ENCODE measurements at regions not wholly inside any gene's neighbourhood (a gene's known extent, or its start where the extent isn't known, plus 50 kb on each side); places are given as distances from the start of the nearest gene placed in this dataset.

DNA sequence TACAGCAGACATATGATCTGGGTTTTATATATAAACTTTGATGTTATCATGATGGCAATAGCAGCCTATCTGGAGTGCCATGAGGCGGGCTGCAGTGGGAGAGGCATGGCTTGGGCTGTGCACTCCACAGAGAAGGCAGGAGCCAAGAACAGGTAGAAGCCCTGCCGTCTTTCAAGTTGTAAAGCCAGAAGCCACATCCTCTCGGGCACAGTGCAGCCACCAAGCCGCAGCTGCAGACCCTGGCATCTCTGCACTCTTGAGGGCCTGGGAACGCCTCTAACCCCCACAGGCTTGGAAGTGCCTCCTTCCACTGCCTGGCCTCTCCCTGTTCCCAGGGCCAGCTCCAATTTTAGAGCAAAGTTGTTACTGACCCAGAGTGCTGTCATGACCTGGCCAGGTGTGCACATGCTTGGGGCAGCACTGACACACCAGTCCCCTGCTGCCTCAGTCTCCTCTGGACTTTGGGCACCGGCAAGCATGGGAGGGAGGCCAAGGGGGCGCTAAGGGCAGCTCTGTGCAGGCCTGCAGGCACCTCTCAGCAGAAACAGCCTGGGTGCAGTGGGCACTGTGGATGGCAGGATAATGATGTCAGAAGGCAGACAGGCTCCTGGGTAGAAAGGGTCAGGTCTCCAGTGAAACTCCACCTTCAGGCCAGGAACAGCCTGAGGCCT, 1619.8 kb upstream of the PRMT6 start:
- Histone ChIP-seq H3K27ac (replicated peaks; ENCODE audit: low read length) (no peak overlapping the region), H2BK120ac (ENCODE audit: low read depth, low read length) (no peak overlapping the region), H2BK15ac (ENCODE audit: low read length) (no peak overlapping the region), H3K4me1 (ENCODE audit: control insufficient read depth in 2 of 2, insufficient read depth in 1 of 2, low read depth in 1 of 2, low read length in 2 of 2) (peaks cover 0 to 2% of the 10 kb centered on the region in 2 donors), H3K4ac (ENCODE audit: low read length) (no peak overlapping the region), H3K23ac (ENCODE audit: low read depth, low read length, poor library complexity) (peak overlapping the region; percentile 20), H3K9me3 (replicated peaks in 1 of 2; ENCODE audit: control insufficient read depth in 2 of 2, insufficient read depth in 1 of 2, low read depth in 1 of 2, low read length in 2 of 2) (peaks cover 0 to 5% of the 10 kb centered on the region in 2 donors), H4K8ac (ENCODE audit: low read depth, low read length) (no peak overlapping the region), H3K4me3 (ENCODE audit: low read length in 2 of 2) (peak overlapping the region in 1 of 2 donors; percentile 18), H3K18ac (ENCODE audit: low read length) (no peak overlapping the region), H3K79me1 (ENCODE audit: low read depth, low read length) (no peaks in the 10 kb centered on the region), H2AFZ (ENCODE audit: low read length) (no peak overlapping the region), H3K9ac (ENCODE audit: low read depth, low read length, poor library complexity) (no peak overlapping the region), H2AK5ac (ENCODE audit: low read depth, low read length) (peak overlapping the region; percentile 25), H3K36me3 (replicated peaks in 1 of 2; ENCODE audit: control insufficient read depth in 2 of 2, insufficient read depth in 2 of 2, low read length in 2 of 2) (no peaks in the 10 kb centered on the region), H2BK5ac (ENCODE audit: low read length) (no peak overlapping the region), H3K27me3 (ENCODE audit: control insufficient read depth in 3 of 3, insufficient read depth in 3 of 3, low read depth in 1 of 3, low read length in 3 of 3) (no peaks in the 10 kb centered on the region), H4K91ac (ENCODE audit: low read depth, low read length, poor library complexity) (no peak overlapping the region), H3K14ac (ENCODE audit: low read length) (no peak overlapping the region), H3K4me2 (ENCODE audit: insufficient read depth, low read length, poor library complexity, severe bottlenecking) (no peak overlapping the region), H2BK12ac (ENCODE audit: low read length) (no peak overlapping the region)
- DNase-seq (ENCODE audit: low spot score), result no peak
- WGBS, 2 donors (ENCODE audit: extremely low coverage in 2 of 2, insufficient read length in 2 of 2, insufficient replicate concordance in 1 of 2), result no CpG with 5 or more reads among the region's 7 CpGs

DNA sequence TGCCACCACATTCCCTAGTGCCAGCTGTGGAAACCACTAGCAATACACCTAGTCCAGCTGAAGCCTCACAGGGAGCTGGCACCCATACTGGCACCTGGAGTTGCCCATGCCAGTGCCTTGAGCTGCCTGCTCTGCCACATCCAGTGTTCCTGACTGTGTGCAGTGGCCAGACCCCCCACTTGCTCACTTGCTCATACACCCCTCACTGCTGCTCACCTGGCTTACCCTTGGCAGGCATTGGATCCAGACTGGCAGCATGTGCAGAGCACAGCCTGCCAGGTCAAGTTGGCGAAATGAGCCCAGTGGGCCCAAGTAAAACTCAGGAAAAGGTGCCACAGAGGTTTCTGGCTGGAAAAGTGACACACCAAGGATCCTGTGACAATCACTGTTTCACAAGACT, 1618.6 kb upstream of the PRMT6 start:
- no peaks in the 10 kb centered on the region for H3K79me1 ChIP-seq (ENCODE audit: low read depth, low read length)
- H3K36me3 ChIP-seq (replicated peaks in 1 of 2; ENCODE audit: control insufficient read depth in 2 of 2, insufficient read depth in 2 of 2, low read length in 2 of 2), result no peaks in the 10 kb centered on the region
- DNase-seq (ENCODE audit: low spot score), result no peak
- no peak overlapping the region for H2AK5ac ChIP-seq (ENCODE audit: low read depth, low read length)
- H3K18ac ChIP-seq (ENCODE audit: low read length), result peak overlapping the region; percentile 90
- H3K9ac ChIP-seq (ENCODE audit: low read depth, low read length, poor library complexity), result no peak overlapping the region
- H2BK15ac ChIP-seq (ENCODE audit: low read length), result no peak overlapping the region
- peak overlapping the region; percentile 84 for H3K4ac ChIP-seq (ENCODE audit: low read length)
- H3K9me3 ChIP-seq (replicated peaks in 1 of 2; ENCODE audit: control insufficient read depth in 2 of 2, insufficient read depth in 1 of 2, low read depth in 1 of 2, low read length in 2 of 2), result peaks cover 0 to 5% of the 10 kb centered on the region in 2 donors
- no peak overlapping the region for H2BK12ac ChIP-seq (ENCODE audit: low read length)
- no peaks in the 10 kb centered on the region for H3K27me3 ChIP-seq (ENCODE audit: control insufficient read depth in 3 of 3, insufficient read depth in 3 of 3, low read depth in 1 of 3, low read length in 3 of 3)
- no peak overlapping the region for H3K4me3 ChIP-seq (ENCODE audit: low read length in 2 of 2)
- WGBS, 2 donors (ENCODE audit: extremely low coverage in 2 of 2, insufficient read length in 2 of 2, insufficient replicate concordance in 1 of 2), result no CpG with 5 or more reads among the region's 1 CpG
- no peak overlapping the region for H4K91ac ChIP-seq (ENCODE audit: low read depth, low read length, poor library complexity)
- H4K8ac ChIP-seq (ENCODE audit: low read depth, low read length), result no peak overlapping the region
- H3K4me1 ChIP-seq (ENCODE audit: control insufficient read depth in 2 of 2, insufficient read depth in 1 of 2, low read depth in 1 of 2, low read length in 2 of 2), result peaks cover 0 to 2% of the 10 kb centered on the region in 2 donors
- no peak overlapping the region for H3K27ac ChIP-seq (replicated peaks; ENCODE audit: low read length)
- H3K14ac ChIP-seq (ENCODE audit: low read length), result no peak overlapping the region
- no peak overlapping the region for H2BK120ac ChIP-seq (ENCODE audit: low read depth, low read length)
- H3K4me2 ChIP-seq (ENCODE audit: insufficient read depth, low read length, poor library complexity, severe bottlenecking), result no peak overlapping the region
- no peak overlapping the region for H2AFZ ChIP-seq (ENCODE audit: low read length)
- no peak overlapping the region for H3K23ac ChIP-seq (ENCODE audit: low read depth, low read length, poor library complexity)
- no peak overlapping the region for H2BK5ac ChIP-seq (ENCODE audit: low read length)

DNA sequence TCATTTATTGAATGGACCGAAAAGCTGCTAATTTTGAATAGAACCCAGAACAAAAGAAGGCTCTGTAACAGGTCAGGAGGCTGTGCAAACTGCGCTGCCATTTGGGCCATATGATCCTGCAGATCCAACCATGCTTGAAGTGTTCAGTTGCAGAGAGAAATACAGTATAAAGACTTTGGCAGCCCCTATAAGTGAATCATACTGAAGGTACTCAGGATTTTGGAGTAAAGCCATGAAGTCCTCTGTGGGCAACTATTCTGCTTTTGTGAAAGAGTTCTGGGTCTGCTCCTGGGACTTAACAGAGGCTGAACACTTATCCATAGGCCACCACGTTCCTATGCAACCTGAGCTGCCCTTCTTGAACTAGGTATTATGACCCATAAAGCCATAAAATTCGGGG, 1613.6 kb upstream of the PRMT6 start:
- Histone ChIP-seq H3K27me3 (ENCODE audit: control insufficient read depth in 3 of 3, insufficient read depth in 3 of 3, low read depth in 1 of 3, low read length in 3 of 3) (no peaks in the 10 kb centered on the region), H3K79me1 (ENCODE audit: low read depth, low read length) (no peaks in the 10 kb centered on the region), H2BK12ac (ENCODE audit: low read length) (no peak overlapping the region), H4K91ac (ENCODE audit: low read depth, low read length, poor library complexity) (no peak overlapping the region), H3K4me1 (ENCODE audit: control insufficient read depth in 2 of 2, insufficient read depth in 1 of 2, low read depth in 1 of 2, low read length in 2 of 2) (peaks cover 0 to 2% of the 10 kb centered on the region in 2 donors), H3K23ac (ENCODE audit: low read depth, low read length, poor library complexity) (no peak overlapping the region), H2BK15ac (ENCODE audit: low read length) (no peak overlapping the region), H3K4me3 (ENCODE audit: low read length in 2 of 2) (no peak overlapping the region), H2AK5ac (ENCODE audit: low read depth, low read length) (no peak overlapping the region), H3K4ac (ENCODE audit: low read length) (no peak overlapping the region), H3K18ac (ENCODE audit: low read length) (no peak overlapping the region), H2BK5ac (ENCODE audit: low read length) (no peak overlapping the region), H3K27ac (replicated peaks; ENCODE audit: low read length) (no peak overlapping the region), H3K9me3 (replicated peaks in 1 of 2; ENCODE audit: control insufficient read depth in 2 of 2, insufficient read depth in 1 of 2, low read depth in 1 of 2, low read length in 2 of 2) (no peaks in the 10 kb centered on the region), H3K9ac (ENCODE audit: low read depth, low read length, poor library complexity) (no peak overlapping the region), H4K8ac (ENCODE audit: low read depth, low read length) (no peak overlapping the region), H3K14ac (ENCODE audit: low read length) (no peak overlapping the region), H3K36me3 (replicated peaks in 1 of 2; ENCODE audit: control insufficient read depth in 2 of 2, insufficient read depth in 2 of 2, low read length in 2 of 2) (no peaks in the 10 kb centered on the region), H2BK120ac (ENCODE audit: low read depth, low read length) (no peak overlapping the region), H2AFZ (ENCODE audit: low read length) (no peak overlapping the region), H3K4me2 (ENCODE audit: insufficient read depth, low read length, poor library complexity, severe bottlenecking) (no peak overlapping the region)
- DNase-seq (ENCODE audit: low spot score), result no peak
- WGBS, 2 donors (ENCODE audit: extremely low coverage in 2 of 2, insufficient read length in 2 of 2, insufficient replicate concordance in 1 of 2), result no CpG with 5 or more reads among the region's 4 CpGs

DNA sequence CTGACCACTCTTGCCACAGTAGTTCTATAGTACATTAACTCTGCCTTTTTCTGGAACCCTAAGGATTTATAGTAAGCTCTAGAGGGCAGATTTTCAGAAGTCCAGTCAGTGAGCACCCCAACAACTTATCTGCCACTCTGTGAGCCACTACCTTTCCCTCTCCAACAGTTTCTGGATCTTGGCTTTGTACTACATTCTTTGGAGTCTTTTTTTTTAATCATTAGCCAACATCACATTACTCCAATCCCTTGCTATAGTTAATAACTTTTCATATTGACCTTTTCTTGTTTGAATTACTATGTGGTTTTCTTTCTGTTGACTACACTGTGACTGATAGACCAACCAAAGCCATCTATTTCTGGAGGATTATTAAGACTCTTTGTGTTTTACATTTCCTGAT, 1596.7 kb upstream of the PRMT6 start:
- no peaks in the 10 kb centered on the region for H3K27me3 ChIP-seq (ENCODE audit: control insufficient read depth in 3 of 3, insufficient read depth in 3 of 3, low read depth in 1 of 3, low read length in 3 of 3)
- H2BK120ac ChIP-seq (ENCODE audit: low read depth, low read length), result no peak overlapping the region
- no peak for DNase-seq (ENCODE audit: low spot score)
- H3K9ac ChIP-seq (ENCODE audit: low read depth, low read length, poor library complexity), result no peak overlapping the region
- H2BK5ac ChIP-seq (ENCODE audit: low read length), result no peak overlapping the region
- H3K18ac ChIP-seq (ENCODE audit: low read length), result no peak overlapping the region
- H3K23ac ChIP-seq (ENCODE audit: low read depth, low read length, poor library complexity), result no peak overlapping the region
- no peak overlapping the region for H4K91ac ChIP-seq (ENCODE audit: low read depth, low read length, poor library complexity)
- no peaks in the 10 kb centered on the region for H3K79me1 ChIP-seq (ENCODE audit: low read depth, low read length)
- no peak overlapping the region for H3K27ac ChIP-seq (replicated peaks; ENCODE audit: low read length)
- H2BK12ac ChIP-seq (ENCODE audit: low read length), result no peak overlapping the region
- no peak overlapping the region for H2AFZ ChIP-seq (ENCODE audit: low read length)
- no peak overlapping the region for H2BK15ac ChIP-seq (ENCODE audit: low read length)
- H3K4ac ChIP-seq (ENCODE audit: low read length), result no peak overlapping the region
- no peak overlapping the region for H3K4me3 ChIP-seq (ENCODE audit: low read length in 2 of 2)
- no peaks in the 10 kb centered on the region for H3K36me3 ChIP-seq (replicated peaks in 1 of 2; ENCODE audit: control insufficient read depth in 2 of 2, insufficient read depth in 2 of 2, low read length in 2 of 2)
- H3K4me2 ChIP-seq (ENCODE audit: insufficient read depth, low read length, poor library complexity, severe bottlenecking), result no peak overlapping the region
- H3K4me1 ChIP-seq (ENCODE audit: control insufficient read depth in 2 of 2, insufficient read depth in 1 of 2, low read depth in 1 of 2, low read length in 2 of 2), result no peaks in the 10 kb centered on the region
- no peak overlapping the region for H2AK5ac ChIP-seq (ENCODE audit: low read depth, low read length)
- no peaks in the 10 kb centered on the region for H3K9me3 ChIP-seq (replicated peaks in 1 of 2; ENCODE audit: control insufficient read depth in 2 of 2, insufficient read depth in 1 of 2, low read depth in 1 of 2, low read length in 2 of 2)
- no peak overlapping the region for H4K8ac ChIP-seq (ENCODE audit: low read depth, low read length)
- H3K14ac ChIP-seq (ENCODE audit: low read length), result no peak overlapping the region
